Muscle layer of colon (tissue), 2 donors: ENCODE measurements at regions not wholly inside any gene's neighbourhood (a gene's known extent, or its start where the extent isn't known, plus 50 kb on each side); places are given as distances from the start of the nearest gene placed in this dataset.

ENCODE experiments used
- H3K27ac ChIP-seq: one replicate; pipeline ENCODE4 v1.7.0; 2013; ENCODE audit warnings: low read depth, mild to moderate bottlenecking, low read length, moderate library complexity
- H3K27me3 ChIP-seq, 2 donors: one replicate each; pipeline ENCODE4 v1.7.0; 2013; ENCODE audit warnings: low read length in 2 of 2, mild to moderate bottlenecking in 2 of 2; ENCODE audit not compliant: insufficient read depth in 2 of 2, control insufficient read depth in 1 of 2
- H3K36me3 ChIP-seq: one replicate; pipeline ENCODE4 v1.7.0; 2013; ENCODE audit warnings: mild to moderate bottlenecking, low read length; ENCODE audit not compliant: insufficient read depth
- H3K4me1 ChIP-seq: one replicate; pipeline ENCODE4 v1.7.0; 2013; ENCODE audit warnings: mild to moderate bottlenecking, low read length; ENCODE audit not compliant: insufficient read depth
- H3K4me3 ChIP-seq, 2 donors: one replicate each; pipeline ENCODE4 v1.7.0; 2013; ENCODE audit warnings: low read length in 2 of 2, low read depth in 1 of 2, mild to moderate bottlenecking in 1 of 2, moderate library complexity in 1 of 2
- H3K9ac ChIP-seq: one replicate; pipeline ENCODE4 v1.7.0; 2013; ENCODE audit warnings: low read length
- H3K9me3 ChIP-seq: one replicate; pipeline ENCODE4 v1.7.0; 2013; ENCODE audit warnings: mild to moderate bottlenecking, low read length
- donor health status: abdominal sarcoma.
- donor health status: Adenocarcinoma of cecum.

DNA sequence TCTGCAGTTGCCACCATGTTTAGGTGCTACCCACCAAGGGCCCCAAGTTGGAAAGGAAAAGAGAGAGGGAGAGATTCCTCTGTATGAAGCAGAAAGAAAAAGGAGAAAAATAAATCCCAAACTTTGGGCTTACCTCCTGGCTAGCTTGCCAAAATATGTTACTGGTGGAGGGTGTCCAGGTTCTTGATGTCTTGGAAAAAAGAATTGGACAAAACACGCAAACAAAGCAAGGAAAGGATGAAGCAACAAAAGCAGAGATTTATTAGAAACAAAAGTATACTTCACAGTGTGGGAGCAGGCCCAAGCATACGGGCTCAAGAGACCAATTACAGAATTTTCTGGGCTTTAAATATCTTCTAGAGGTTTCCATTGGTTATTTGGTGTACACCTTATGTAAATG lies 204.5 kb upstream of the LRRC7 start:
- H3K27ac ChIP-seq, result no peak overlapping the region
- H3K9ac ChIP-seq, result no peak overlapping the region
- no peaks in the 10 kb centered on the region for H3K27me3 ChIP-seq
- H3K4me1 ChIP-seq, result no peaks in the 10 kb centered on the region
- no peaks in the 10 kb centered on the region for H3K36me3 ChIP-seq
- H3K4me3 ChIP-seq, result no peak overlapping the region
- no peaks in the 10 kb centered on the region for H3K9me3 ChIP-seq

DNA sequence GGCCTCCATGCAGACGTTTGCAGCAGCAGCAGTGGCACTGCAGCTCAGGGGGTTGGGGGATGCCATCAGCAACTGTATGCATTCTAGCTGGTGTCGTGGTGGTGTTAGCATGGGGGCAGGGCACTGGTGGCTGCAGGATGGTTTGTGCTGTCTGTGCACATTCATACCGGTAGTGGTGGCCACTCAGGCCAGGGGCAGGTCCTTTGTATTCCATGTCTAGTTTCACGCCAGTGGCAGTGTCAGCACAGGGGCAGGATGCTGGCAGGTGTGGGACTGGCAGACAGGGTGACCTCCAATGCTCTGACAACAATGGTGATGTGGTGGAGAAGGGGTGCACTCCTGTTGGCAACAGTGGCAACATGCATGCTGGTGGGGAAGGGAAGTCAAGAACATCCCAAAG lies 194.2 kb upstream of the LRRC7 start:
- Histone ChIP-seq H3K36me3 (no peaks in the 10 kb centered on the region), H3K9ac (no peak overlapping the region), H3K4me3 (no peak overlapping the region), H3K4me1 (no peaks in the 10 kb centered on the region), H3K27me3 (no peaks in the 10 kb centered on the region), H3K27ac (no peak overlapping the region), H3K9me3 (no peaks in the 10 kb centered on the region)

DNA sequence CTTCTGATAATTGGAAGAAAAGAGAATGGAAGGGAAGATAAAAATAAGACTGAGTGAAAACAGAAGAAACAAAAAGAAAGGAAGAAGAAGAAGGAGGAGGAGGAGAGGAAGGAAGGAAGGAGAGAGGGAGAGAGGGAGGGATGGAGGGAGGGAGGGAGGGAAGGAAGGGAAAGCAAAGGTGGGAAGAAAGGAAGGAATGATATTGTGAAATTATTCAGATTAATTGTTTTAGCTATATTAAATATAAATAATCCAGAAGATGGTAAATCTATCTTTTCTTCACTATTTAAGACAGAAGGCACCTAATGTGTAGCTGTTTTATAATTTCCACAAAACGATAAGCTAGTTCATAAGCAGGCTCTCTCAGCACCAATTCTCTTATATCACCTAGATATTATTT lies 191.3 kb upstream of the LRRC7 start:
- H3K27me3 ChIP-seq, result no peaks in the 10 kb centered on the region
- no peaks in the 10 kb centered on the region for H3K4me1 ChIP-seq
- no peak overlapping the region for H3K4me3 ChIP-seq
- H3K27ac ChIP-seq, result no peak overlapping the region
- H3K9ac ChIP-seq, result no peak overlapping the region
- no peaks in the 10 kb centered on the region for H3K9me3 ChIP-seq
- H3K36me3 ChIP-seq, result no peaks in the 10 kb centered on the region

DNA sequence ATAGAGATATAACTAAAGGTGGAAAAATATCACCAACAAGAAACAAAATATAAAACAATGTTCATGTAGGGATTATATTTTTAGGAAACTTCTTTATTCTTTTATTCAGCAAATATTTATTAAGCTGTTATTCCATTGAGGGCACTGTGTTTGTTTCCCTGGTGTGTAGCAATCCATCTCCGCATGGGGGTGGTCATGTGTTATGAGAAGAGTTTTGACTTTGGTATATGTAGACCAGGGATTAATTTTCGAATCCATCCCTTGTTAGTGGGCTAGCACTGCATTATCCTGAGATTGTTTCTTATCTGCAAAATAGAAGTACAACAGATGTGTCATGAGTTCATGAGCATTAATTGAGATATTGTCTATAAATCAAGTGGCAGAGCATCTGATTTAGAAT lies 190.2 kb upstream of the LRRC7 start:
- H3K27me3 ChIP-seq, result no peaks in the 10 kb centered on the region
- no peaks in the 10 kb centered on the region for H3K9me3 ChIP-seq
- no peak overlapping the region for H3K9ac ChIP-seq
- no peaks in the 10 kb centered on the region for H3K36me3 ChIP-seq
- no peak overlapping the region for H3K27ac ChIP-seq
- no peak overlapping the region for H3K4me3 ChIP-seq
- no peaks in the 10 kb centered on the region for H3K4me1 ChIP-seq

DNA sequence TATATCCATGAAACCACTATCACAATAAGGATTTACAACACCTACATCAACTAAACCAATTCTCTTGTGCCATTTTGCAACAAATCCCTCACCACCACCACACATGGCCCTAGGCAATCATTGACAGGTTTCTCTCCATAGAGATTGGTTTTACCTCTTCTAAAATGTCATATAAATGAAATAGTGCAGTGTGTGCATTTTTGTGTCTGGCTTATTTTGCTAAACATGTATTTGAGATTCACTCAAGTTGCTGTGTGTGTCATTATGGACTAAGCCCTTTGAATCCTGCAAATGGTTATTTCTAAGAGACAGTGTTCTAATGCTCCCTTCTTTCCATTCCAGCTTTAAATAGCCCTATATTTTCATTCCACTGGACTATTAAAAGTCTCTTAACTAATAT lies 179.7 kb upstream of the LRRC7 start:
- no peak overlapping the region for H3K9ac ChIP-seq
- H3K27ac ChIP-seq, result no peak overlapping the region
- no peaks in the 10 kb centered on the region for H3K9me3 ChIP-seq
- H3K4me3 ChIP-seq, result no peak overlapping the region
- no peaks in the 10 kb centered on the region for H3K36me3 ChIP-seq
- H3K4me1 ChIP-seq, result no peaks in the 10 kb centered on the region
- no peaks in the 10 kb centered on the region for H3K27me3 ChIP-seq

DNA sequence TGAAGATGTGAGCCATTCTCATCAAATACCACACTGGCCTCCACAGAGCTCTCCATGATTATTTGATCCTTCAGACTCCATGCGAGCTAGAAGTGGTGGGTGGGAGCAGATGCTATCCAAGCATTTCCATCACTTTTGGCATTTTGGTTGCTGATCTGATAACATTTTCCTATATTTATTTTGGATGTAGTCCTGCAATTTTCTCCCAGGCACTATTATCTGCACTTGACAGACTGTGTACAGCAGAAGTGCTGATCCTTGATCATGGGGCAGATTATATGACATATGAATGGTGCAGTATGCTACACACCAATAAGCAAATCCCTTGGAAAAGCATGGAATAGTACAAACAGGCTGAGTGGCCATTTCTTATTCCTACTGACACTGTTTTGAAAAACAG lies 167.6 kb upstream of the LRRC7 start:
- no peaks in the 10 kb centered on the region for H3K9me3 ChIP-seq
- no peaks in the 10 kb centered on the region for H3K4me1 ChIP-seq
- H3K9ac ChIP-seq, result no peak overlapping the region
- H3K4me3 ChIP-seq, result no peak overlapping the region
- H3K27me3 ChIP-seq, result no peaks in the 10 kb centered on the region
- H3K36me3 ChIP-seq, result no peaks in the 10 kb centered on the region
- H3K27ac ChIP-seq, result no peak overlapping the region

DNA sequence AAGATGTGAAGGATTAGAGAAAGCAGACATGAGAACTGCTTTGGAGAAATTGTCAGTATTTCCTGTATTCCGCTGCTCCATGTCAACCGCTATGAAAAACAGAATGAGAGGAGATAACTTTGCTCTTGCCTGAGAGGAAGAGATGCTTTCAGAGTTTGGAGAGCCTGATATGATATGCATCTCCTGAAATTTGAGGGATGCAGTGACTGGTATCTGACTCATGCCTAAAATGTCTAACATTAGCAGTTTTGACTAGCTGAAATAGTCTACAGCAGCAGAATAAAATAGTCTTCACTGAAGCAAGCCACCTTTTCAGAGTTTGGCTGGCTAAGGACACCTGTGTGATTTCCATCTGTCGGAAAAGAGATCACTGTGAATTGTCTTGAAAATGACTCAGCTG lies 165.8 kb upstream of the LRRC7 start:
- Histone ChIP-seq H3K36me3 (no peaks in the 10 kb centered on the region), H3K27me3 (no peaks in the 10 kb centered on the region)

DNA sequence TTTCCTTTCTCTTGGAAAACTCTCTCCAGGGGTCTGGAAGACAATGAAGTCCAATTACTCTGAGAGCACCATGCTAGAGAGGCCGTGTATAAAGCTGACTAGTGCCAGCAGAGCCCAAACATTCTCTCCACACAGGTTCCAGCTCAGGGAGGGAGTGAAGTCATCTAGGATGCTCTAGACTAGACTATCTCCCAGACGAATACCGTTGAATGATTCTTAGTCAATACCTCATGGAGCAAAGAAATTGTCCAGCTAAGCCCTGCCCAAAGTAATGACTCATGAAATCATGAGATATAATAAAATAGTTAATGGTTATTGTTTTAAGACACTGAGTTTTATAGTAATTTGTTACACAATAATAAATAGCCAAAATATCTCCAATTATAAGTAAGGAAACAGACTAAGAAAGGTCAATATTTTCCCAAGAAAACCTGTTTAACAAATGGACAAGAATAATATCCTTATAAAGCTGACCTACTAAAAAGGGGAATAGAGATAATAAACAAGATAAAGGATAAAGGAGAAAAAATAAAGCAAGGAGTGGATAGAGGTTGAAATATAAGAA lies 163.9 kb upstream of the LRRC7 start:
- Histone ChIP-seq H3K4me3 (no peak overlapping the region), H3K27me3 (no peaks in the 10 kb centered on the region), H3K27ac (no peak overlapping the region), H3K9ac (no peak overlapping the region), H3K36me3 (no peaks in the 10 kb centered on the region), H3K9me3 (no peaks in the 10 kb centered on the region), H3K4me1 (no peaks in the 10 kb centered on the region)

More for the DNA sequence above, 165.8 kb upstream of the LRRC7 start:
- no peak overlapping the region for H3K9ac ChIP-seq
- H3K4me3 ChIP-seq, result no peak overlapping the region
- H3K4me1 ChIP-seq, result no peaks in the 10 kb centered on the region
- H3K9me3 ChIP-seq, result no peaks in the 10 kb centered on the region
- no peak overlapping the region for H3K27ac ChIP-seq

GRCh38 chr1:69404486-69404885 lies 163.2 kb upstream of the LRRC7 start:
- Histone ChIP-seq H3K4me1 (no peaks in the 10 kb centered on the region), H3K36me3 (no peaks in the 10 kb centered on the region), H3K27me3 (no peaks in the 10 kb centered on the region), H3K9ac (no peak overlapping the region), H3K9me3 (no peaks in the 10 kb centered on the region), H3K27ac (no peak overlapping the region), H3K4me3 (no peak overlapping the region)

DNA sequence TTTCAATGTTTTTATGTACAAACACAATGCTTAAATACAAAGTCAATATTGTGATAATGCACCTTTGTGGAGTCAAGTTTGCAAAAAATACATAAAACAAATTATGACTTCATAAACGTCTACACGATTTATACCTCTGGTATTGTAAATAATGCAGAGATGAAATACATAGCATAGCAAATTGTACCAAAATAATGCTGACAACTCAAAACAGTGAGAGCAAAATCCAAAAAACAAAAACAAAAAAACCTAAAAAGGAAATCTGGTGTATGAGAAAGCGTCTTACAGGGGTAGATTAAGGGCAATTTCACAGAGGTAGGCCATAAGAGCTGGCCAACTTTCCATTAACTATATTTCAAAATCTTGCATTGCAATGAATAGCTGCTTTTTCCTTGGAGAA lies 161.5 kb upstream of the LRRC7 start:
- no peak overlapping the region for H3K27ac ChIP-seq
- no peaks in the 10 kb centered on the region for H3K27me3 ChIP-seq
- no peak overlapping the region for H3K9ac ChIP-seq
- no peak overlapping the region for H3K4me3 ChIP-seq
- no peaks in the 10 kb centered on the region for H3K9me3 ChIP-seq
- H3K36me3 ChIP-seq, result no peaks in the 10 kb centered on the region
- H3K4me1 ChIP-seq, result no peaks in the 10 kb centered on the region

DNA sequence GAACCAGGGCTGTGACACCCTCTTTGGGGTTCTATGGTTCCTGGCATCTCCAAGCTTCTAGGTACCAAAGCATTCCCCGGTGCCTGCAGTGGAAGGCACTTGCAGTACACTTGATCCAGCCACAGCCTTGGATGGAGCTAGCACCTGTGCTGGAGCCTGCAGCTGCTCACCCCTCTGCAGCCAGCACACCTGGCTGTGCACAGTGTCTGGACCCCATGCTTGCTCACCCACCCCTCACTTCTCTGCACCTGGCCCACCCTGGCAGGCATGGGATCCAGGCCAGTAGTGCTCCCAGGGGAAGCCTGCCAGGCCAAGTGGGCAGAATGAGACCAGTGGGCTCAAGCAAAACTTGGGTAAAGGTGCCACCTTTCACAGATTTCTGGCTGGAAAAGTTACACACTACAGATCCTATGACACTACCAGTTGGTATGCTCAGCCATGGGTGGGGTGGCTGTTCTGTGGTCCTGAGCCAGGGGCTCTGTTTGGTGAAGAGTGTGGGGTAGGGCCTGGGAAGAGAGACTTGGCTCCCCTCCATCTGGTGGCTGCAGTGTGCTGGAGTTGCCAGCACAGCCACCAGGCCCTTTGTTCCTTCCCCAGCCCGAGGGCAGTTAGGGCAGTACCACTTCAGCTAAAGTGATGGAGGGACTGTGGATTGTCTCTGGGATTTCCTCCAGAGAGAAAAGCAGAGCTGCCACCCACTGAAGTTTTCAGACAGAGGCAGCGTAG lies 157.8 kb upstream of the LRRC7 start:
- Histone ChIP-seq H3K4me3 (no peak overlapping the region), H3K9ac (no peak overlapping the region), H3K9me3 (no peaks in the 10 kb centered on the region), H3K36me3 (no peaks in the 10 kb centered on the region), H3K27me3 (no peaks in the 10 kb centered on the region), H3K4me1 (no peaks in the 10 kb centered on the region), H3K27ac (no peak overlapping the region)

DNA sequence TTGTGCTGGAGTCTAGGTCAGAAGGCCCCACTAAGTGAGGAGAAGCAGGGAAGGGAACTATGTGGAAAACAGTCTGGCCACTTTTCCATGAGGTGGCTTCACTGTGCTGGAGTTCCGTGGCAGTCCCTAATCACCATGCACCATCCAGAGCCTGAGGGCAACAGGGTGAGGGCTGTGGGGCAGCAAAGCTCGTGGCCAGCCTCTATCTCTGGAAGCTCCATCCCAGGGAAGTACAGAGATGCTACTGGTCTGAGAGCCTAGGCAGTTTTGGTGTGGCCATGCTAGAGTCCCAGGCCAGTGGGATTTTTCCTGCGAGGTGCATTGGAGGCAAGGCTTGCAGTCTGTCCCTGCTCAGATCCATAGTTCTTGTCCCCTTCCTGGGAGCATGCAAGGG lies 157.3 kb upstream of the LRRC7 start:
- Histone ChIP-seq H3K36me3 (no peaks in the 10 kb centered on the region), H3K9ac (no peak overlapping the region), H3K9me3 (no peaks in the 10 kb centered on the region), H3K27ac (no peak overlapping the region), H3K4me1 (no peaks in the 10 kb centered on the region), H3K27me3 (no peaks in the 10 kb centered on the region), H3K4me3 (no peak overlapping the region)
